ENCODE measurements at regions not wholly inside any gene's neighbourhood (a gene's known extent, or its start where the extent isn't known, plus 50 kb on each side); places are given as distances from the start of the nearest gene placed in this dataset.

- TF ChIP-seq FOXK1 (CRISPR knock-in tag; IDR thresholded peaks at IDR 0.05) (no peak), ZNF263 (CRISPR knock-in tag; IDR thresholded peaks at IDR 0.05; ENCODE audit: low read depth) (no peak), ZNF396 (CRISPR knock-in tag; IDR thresholded peaks at IDR 0.05; ENCODE audit: borderline replicate concordance) (no peak), CREM (CRISPR knock-in tag; IDR thresholded peaks at IDR 0.05) (no peak), IRF2 (CRISPR knock-in tag; IDR thresholded peaks at IDR 0.05; ENCODE audit: borderline replicate concordance, low read depth) (no peak), PRRX2 (CRISPR knock-in tag; IDR thresholded peaks at IDR 0.05) (no peak), NR1H2 (CRISPR knock-in tag; IDR thresholded peaks at IDR 0.05) (no peak)
Observed at GRCh38 chr17:71488851-71489250, 632.0 kb upstream of the SOX9 start (continued).

GRCh38 chr17:71494062-71494855 lies 626.6 kb upstream of the SOX9 start:
- Mint-ChIP-seq H3K27me3 (ENCODE audit: low read depth) (no peaks in the 10 kb centered on the region), H3K36me3 (no peaks in the 10 kb centered on the region), H3K9me3 (no peaks in the 10 kb centered on the region), H3K4me3 (no peak overlapping the region), H3K27ac (no peak overlapping the region), H3K4me1 (no peaks in the 10 kb centered on the region)
- ChIA-PET CTCF (no interaction called here), POLR2A (no interaction called here)
- ATAC-seq = no peak
- DNase-seq (ENCODE audit: low spot score) = no peak
- TF ChIP-seq ZNF423 (CRISPR knock-in tag; IDR thresholded peaks at IDR 0.05) (no peak), ZBTB21 (CRISPR knock-in tag; IDR thresholded peaks at IDR 0.05; ENCODE audit: borderline replicate concordance) (no peak), E2F5 (CRISPR knock-in tag; IDR thresholded peaks at IDR 0.05) (no peak), CDX4 (CRISPR knock-in tag; IDR thresholded peaks at IDR 0.05; ENCODE audit: borderline replicate concordance) (no peak), GRHL2 (CRISPR knock-in tag; IDR thresholded peaks at IDR 0.05; ENCODE audit: insufficient replicate concordance, severe bottlenecking) (no peak), FOXP1 (CRISPR knock-in tag; IDR thresholded peaks at IDR 0.05; ENCODE audit: borderline replicate concordance) (no peak), PREB (CRISPR knock-in tag; IDR thresholded peaks at IDR 0.05; ENCODE audit: borderline replicate concordance) (no peak), NFYB (CRISPR knock-in tag; conservative IDR thresholded peaks at IDR 0.05; ENCODE audit: low read depth) (no peak), ATF2 (CRISPR knock-in tag; IDR thresholded peaks at IDR 0.05; ENCODE audit: borderline replicate concordance, low read depth) (no peak), RELA (CRISPR knock-in tag; IDR thresholded peaks at IDR 0.05; ENCODE audit: borderline replicate concordance) (no peak), MAX (CRISPR knock-in tag; IDR thresholded peaks at IDR 0.05) (no peak), NFE2L1 (CRISPR knock-in tag; IDR thresholded peaks at IDR 0.05) (no peak)

GRCh38 chr17:71495420-71495819 lies 625.4 kb upstream of the SOX9 start:
- TF ChIP-seq ZSCAN18 (CRISPR knock-in tag; IDR thresholded peaks at IDR 0.05) (no peak), CDX4 (CRISPR knock-in tag; IDR thresholded peaks at IDR 0.05; ENCODE audit: borderline replicate concordance) (no peak), CTCF (IDR thresholded peaks at IDR 0.05) (no peak)
- no peaks in the 10 kb centered on the region for H3K9me3 Mint-ChIP-seq
- ChIA-PET CTCF (interaction anchor here (1.4 kb wide), 1 partner anchor 34 kb away, joined by 3 read pairs; no protein-coding TSS in a partner anchor), POLR2A (no interaction called here)
- no peak overlapping the region for H3K27ac Mint-ChIP-seq
- H3K36me3 Mint-ChIP-seq = no peaks in the 10 kb centered on the region
- DNase-seq (ENCODE audit: low spot score) = no peak
- H3K4me3 Mint-ChIP-seq = no peak overlapping the region
- no peak for ATAC-seq
- no peaks in the 10 kb centered on the region for H3K4me1 Mint-ChIP-seq
- H3K27me3 Mint-ChIP-seq (ENCODE audit: low read depth) = no peaks in the 10 kb centered on the region
